Right renal pelvis (tissue), 4 donors: ENCODE measurements at regions not wholly inside any gene's neighbourhood (a gene's known extent, or its start where the extent isn't known, plus 50 kb on each side); places are given as distances from the start of the nearest gene placed in this dataset.
"Not testable (repeated sequence)": the region's sequence is repeated elsewhere in the genome, so short reads cannot be mapped to it uniquely, and the experiment has no call there.

Experiments
- DNase-seq, 4 donors: peaks; one replicate each; pipeline ENCODE4 v3.0.0-alpha.2; 2013; ENCODE audit warnings: low read depth in 4 of 4, low spot score in 3 of 4, missing footprints in 1 of 4

GRCh38 chr7:81441750-81442149, 328.1 kb downstream of the HGF start:
- no peak for DNase-seq

- no peak for DNase-seq
These were observed 330.3 kb downstream of the HGF start for GRCh38 chr7:81439591-81439990.

DNA sequence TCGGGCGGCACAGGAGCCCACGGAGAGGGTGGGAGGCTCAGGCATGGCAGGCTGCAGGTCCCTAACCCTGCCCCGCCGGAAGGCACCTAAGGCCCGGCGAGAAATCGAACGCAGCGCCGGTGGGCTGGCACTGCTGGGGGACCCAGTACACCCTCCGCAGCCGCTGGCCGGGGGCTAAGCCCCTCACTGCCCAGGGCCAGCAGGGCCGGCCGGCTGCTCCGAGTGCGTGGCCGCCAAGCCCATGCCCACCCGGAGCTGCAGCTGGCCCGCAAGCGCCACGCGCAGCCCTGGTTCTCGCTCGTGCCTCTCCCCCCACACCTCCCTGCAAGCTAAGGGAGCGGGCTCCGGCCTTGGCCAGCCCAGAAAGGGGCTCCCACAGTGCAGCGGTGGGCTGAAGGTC, 332.7 kb downstream of the HGF start:
- DNase-seq: not testable (repeated sequence)

DNA sequence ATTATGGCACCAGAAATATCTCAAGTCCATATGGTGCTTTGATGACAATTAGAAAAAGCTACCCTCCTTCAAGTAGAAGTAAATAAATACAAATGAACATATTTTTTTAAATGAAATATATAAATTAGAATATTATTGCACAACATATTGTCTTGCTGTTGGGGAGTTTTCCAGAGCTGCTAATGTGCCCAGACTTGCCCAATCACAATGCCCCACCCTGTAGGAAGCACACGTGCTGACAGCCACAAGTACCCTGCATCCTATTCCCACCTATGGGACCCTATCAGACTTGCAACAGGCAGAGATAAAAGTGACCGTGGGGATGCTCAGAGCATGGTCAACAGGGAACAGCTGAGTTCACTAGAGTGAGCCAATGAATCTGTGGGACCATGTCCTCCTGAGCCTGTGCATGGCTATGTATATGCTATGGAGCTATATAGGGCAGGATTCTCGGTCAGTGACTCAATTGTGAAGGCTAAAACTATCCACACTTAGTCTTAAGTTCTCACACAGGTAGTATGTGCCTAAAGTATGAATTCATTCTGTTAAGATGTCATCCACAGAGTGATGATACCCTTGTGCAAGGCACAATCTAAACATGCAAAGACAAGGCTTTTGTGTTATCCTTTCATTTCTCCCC, 336.0 kb downstream of the HGF start:
- no peak for DNase-seq

GRCh38 chr7:81433206-81433605, 336.6 kb downstream of the HGF start:
- no peak for DNase-seq

GRCh38 chr7:81430761-81431160, 339.1 kb downstream of the HGF start:
- DNase-seq: no peak

DNA sequence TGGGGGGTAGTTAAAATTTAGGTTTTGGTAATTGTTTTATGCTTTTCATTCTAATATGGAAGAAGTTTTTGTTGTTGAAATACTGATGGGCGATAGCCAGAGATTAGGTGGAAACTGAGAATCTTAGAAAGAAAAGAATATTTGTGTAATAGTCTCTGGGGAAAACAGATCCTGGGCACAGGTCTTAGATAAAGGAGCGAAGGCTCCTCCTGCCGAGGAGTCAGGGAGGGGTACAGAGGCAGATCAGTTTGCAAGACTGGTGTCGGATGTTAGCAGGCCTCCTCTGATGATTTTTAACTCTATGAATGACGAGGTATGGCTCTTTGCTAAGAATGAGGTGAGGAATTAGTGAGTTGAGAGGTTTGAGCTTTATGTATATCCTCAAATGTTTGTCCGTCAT, 339.7 kb downstream of the HGF start:
- no peak for DNase-seq

DNA sequence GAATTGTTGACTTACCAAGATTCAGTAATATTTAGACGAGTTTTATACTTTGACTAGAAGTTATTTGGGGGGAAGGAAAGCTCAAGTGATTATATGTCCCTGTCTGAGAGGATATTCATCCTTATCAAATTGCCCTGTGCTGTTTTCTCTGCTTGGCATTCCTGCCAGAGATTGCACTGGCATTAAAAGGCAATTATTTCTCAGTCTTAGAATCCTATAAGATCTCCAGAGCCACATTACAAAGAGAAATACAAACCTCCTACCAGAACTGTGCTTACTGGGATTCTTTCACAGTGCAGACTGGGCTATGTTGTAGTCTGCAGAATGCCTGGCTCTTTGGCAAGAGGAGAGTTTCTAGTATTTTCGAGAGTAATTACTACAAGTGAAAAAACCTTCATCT, 342.4 kb downstream of the HGF start:
- DNase-seq: no peak

GRCh38 chr7:81420526-81421226, 349.2 kb downstream of the HGF start:
- no peak for DNase-seq

GRCh38 chr7:81419731-81420130, 350.1 kb downstream of the HGF start:
- no peak for DNase-seq

DNA sequence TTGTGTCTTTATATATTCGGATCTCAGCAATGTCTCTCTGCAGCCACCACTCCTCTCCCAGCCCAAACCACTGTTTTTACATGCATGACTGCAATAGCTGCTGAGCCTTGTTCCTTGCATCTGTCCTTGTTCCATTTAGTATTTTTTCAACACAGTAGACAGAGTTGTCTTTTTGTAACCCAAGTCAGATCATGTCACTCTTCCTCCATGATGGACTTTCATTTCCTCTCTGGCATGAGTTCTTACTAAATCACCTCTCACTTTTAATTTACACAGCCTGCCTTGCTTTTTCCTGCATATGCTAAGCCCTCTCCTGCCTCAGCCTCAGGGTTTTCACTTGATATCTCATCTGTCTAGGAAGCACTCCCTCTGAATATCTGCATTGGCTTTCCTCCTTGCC, 353.2 kb downstream of the HGF start:
- no peak for DNase-seq

DNA sequence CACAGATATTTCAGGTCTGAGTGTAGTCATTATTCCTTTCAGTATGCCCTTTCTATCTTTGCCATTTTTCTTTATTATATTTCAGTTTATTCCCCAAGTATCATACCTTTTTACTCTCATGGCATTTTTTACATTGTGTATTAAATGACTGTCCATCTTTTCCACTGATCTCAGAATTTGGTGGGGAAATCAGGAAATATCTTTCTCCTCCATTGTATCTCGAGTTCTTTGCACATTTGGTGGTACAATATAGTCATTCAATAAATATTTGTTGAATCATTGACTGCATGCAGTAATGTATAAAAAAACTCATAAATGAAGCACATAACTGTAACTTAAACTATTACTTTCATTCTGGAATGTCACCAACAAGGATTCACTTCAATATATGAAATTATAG, 354.7 kb downstream of the HGF start:
- DNase-seq: no peak

DNA sequence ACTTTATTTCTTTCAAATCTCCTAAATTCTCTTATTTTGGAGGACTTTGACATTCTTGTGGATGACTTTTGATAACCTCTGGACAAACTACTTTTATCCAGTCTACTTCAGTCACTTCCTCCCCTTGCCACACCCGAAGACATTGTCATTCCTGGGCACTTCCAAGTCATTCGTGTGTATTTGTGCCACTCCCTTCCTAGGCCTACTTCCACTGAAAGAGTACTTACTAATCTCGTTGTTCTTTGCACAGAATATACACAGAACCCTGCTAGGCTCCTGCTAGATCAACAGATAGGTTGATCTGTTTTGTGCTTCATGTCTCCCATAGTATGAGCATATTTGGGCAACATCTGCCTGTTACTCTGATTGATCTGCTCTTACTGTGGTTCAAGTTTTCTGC, 355.4 kb downstream of the HGF start:
- no peak for DNase-seq

DNA sequence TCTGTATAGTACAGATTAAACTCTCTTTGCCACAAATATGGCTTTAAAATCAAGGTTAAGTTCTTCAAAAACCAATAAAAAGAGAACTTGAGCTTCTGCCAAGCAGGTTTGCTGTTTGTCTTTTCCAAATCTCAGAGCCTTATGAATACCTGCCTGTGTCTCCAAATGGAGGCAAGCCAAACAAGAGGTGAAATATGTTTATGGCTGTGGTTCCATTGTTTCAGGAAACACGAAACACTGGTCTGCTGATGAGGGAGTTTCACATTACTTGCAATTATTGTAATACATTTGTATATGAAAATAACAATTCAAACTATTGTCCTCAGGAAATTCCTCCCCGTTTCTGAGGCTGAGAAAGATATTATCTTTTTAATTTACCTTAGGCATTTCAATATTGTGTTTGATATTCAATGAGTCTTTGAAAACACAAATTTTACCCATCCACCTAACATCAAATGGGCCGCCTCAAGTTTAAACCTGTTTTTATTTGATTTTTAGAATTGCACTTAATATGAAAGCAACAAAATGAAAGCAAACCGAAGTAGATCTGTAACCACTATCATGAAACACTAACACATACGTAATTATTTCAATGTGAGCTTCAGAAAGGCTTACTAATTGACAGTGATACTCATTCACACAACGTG, 359.3 kb downstream of the HGF start:
- no peak for DNase-seq

DNA sequence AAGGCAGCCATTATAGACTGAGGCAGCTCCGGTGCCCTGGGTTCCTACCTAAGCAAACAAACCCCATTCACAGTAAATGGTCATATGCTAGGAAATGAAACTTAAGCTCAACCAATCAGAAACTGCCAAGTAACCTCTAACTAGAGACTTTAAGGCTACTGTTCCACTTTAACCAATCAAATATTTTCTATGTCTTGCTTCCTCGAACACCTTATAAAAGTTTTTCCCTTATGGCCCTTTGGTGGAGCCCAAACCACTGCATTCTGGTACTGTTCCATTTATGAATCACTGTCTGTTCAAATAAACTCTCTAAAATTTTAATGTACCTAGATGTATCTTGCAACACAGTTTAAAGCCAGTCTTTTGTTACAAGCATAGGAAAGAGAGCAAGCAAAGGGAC, 361.1 kb downstream of the HGF start:
- no peak for DNase-seq

GRCh38 chr7:81407094-81407493, 362.8 kb downstream of the HGF start:
- DNase-seq: no peak

GRCh38 chr7:81404669-81405068, 365.2 kb downstream of the HGF start:
- DNase-seq: no peak

GRCh38 chr7:81402227-81402626, 367.6 kb downstream of the HGF start:
- peak in 1 of 4 donors; percentile 23 for DNase-seq

DNA sequence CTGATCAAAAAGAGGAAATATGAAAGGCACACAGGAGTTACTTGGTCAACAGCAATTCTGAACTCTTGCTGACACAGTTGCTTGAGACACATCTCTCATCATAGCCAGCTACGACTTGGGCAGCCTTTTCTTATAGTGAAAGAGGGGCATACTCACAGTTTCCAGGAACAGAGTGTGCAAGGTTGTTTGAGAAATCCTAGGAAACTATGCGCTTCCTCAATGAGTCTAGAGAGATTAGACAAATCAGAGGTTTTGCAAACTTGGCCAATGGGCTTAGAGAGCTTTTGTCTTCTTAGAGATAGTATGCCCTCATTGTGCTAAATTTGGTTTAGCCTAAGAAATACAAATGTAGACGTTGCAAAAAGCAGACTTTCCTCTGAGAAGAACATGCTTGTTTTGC, 370.4 kb downstream of the HGF start:
- no peak for DNase-seq

- no peak for DNase-seq
These were observed 375.8 kb downstream of the HGF start for GRCh38 chr7:81394029-81394428.

DNA sequence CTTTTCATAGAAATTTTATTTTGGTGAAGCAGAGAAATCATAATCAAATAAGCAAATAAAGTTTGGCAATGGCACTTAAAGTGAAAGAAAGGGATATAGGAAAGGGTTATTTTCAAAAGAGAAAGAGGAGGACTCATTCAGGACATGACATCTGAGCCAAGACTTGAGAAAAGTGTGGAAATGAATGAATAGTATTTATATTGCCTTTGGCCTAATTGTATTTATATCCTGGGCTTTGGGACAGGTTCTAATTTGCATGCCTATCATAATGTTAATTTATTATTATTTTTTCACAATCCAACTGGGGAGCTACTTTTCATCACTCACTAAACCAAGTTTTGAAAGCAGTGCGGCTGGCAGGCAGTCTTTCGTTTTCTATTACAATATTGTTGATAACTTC, 376.8 kb downstream of the HGF start:
- no peak for DNase-seq

DNA sequence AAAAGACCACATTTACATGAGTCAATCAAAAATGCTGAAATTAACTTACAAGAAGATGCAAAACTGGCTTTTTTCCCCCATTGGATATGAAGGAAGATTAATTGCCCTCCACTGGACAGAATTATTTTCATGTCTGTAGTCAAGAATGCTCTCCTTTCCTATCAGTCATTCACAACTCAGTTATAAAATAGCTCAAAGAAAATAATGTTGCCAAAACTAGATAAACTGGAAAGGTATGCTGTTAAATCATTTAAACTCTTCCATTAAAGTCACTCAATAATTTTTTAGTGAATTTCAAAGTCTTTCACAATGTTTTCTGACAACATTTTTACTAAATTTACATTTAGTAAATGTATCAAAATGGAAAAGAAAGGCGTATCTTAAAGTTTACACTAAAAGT, 384.5 kb downstream of the HGF start:
- no peak for DNase-seq
